Activated naive CD4-positive, alpha-beta T cell treated with anti-CD3 and anti-CD28 coated beads for 36 hours (primary cell): ENCODE measurements at regions not wholly inside any gene's neighbourhood (a gene's known extent, or its start where the extent isn't known, plus 50 kb on each side); places are given as distances from the start of the nearest gene placed in this dataset.
"Not testable (repeated sequence)": the region's sequence is repeated elsewhere in the genome, so short reads cannot be mapped to it uniquely, and the experiment has no call there.

Experiments used
- CTCF ChIA-PET: fragments of 350-600 bp; sonication (Branson Sonifier 250); formaldehyde crosslinking; loops from one replicate; lab custom pipeline; 2021; ENCODE audit warnings: antibody characterized with exemption; lab: Charles Lee
- DNase-seq: peaks from one replicate; pipeline ENCODE4 v3.0.0-alpha.2; 2020
- H3K27ac Mint-ChIP-seq: one replicate; pipeline ENCODE4 v1.8.0; 2021; ENCODE audit warnings: mild to moderate bottlenecking, mixed read lengths
- H3K27me3 Mint-ChIP-seq: one replicate; pipeline ENCODE4 v1.8.0; 2021; ENCODE audit warnings: low read depth, mixed read lengths
- H3K36me3 Mint-ChIP-seq: one replicate; pipeline ENCODE4 v1.8.0; 2021; ENCODE audit warnings: low read depth, mixed read lengths
- H3K4me1 Mint-ChIP-seq: one replicate; pipeline ENCODE4 v1.8.0; 2021; ENCODE audit warnings: low read depth, mixed read lengths
- H3K4me3 Mint-ChIP-seq: one replicate; pipeline ENCODE4 v1.8.0; 2021; ENCODE audit warnings: mild to moderate bottlenecking, moderate library complexity, mixed read lengths
- H3K9me3 Mint-ChIP-seq: one replicate; pipeline ENCODE4 v1.8.0; 2021; ENCODE audit warnings: mixed read lengths
- intact Hi-C: fragments of 100-400 bp; cut with micrococcal nuclease; formaldehyde crosslinking; loops from one replicate; pipeline ENCODE4 v1.15.1; 2023

DNA sequence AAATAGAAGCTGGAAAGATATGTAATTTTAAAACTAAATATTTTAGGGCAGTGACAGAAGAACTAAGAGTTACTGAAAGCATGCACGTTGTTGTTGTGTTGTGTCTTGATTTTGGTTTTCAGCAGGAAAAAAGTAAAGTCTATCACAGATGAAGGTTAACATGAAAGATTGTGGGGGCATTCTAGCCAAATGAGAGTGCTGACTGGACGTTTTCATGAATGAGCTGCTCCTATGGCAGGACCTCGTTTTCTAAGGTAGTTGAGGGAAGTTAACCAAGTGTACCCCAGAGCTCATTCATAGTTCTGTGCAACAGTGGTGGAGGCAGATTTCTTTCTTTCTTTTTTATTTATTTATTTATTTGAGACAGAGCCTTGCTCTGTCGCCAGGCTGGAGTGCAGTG is 194.6 kb upstream of the IRS2 start:
- intact Hi-C loops, result no loop called here
- Mint-ChIP-seq H3K27ac (no peak overlapping the region), H3K36me3 (no peaks in the 10 kb centered on the region), H3K27me3 (peaks cover 16% of the 10 kb centered on the region), H3K9me3 (no peaks in the 10 kb centered on the region), H3K4me1 (no peaks in the 10 kb centered on the region), H3K4me3 (no peak overlapping the region)
- CTCF ChIA-PET, result no interaction called here
- DNase-seq, result no peak

DNA sequence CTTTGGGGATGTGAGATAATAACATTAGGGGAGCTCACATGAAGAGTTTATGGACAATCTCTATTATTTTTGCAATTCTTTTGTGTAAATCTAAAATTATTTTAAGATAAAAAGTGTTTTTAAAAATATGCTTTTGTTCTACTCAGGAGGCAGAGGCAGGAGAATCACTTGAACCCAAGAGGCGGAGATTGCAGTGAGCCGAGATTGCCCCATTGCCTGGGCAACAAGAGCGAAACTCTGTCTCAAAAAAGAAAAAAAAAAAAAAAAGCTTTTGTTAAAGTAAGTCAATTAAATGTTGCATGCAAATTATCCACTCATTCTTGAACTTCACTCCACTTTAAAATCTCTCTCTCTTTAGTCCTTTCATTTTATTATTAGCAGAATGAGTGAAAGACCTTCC is 193.3 kb upstream of the IRS2 start:
- intact Hi-C loops, H3K36me3 Mint-ChIP-seq: not testable (repeated sequence)
- peaks cover 20% of the 10 kb centered on the region for H3K27me3 Mint-ChIP-seq

DNA sequence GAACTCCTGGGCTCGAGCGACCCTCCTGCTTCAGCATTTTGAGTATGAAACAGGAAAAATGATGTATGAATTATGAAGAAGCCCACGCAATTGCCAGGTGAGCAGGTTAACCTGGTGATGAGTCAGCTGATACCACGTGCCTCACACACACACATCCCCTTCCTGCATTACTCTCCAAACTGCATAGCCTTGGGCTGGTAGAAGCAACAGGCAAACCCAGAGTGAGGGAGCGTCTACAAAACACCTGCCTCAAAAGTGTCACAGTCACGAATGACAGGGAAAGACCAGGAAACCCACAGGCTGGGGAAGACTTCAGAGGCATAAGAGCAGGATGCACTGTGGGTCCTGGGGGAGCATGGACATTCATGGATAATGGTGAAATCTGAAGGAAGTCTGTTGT is 192.8 kb upstream of the IRS2 start:
- H3K4me3 Mint-ChIP-seq, result no peak overlapping the region
- CTCF ChIA-PET, result no interaction called here

More for the DNA sequence above, 193.3 kb upstream of the IRS2 start:
- H3K9me3 Mint-ChIP-seq, DNase-seq, CTCF ChIA-PET, H3K27ac Mint-ChIP-seq, H3K4me3 Mint-ChIP-seq, H3K4me1 Mint-ChIP-seq: not testable (repeated sequence)

DNA sequence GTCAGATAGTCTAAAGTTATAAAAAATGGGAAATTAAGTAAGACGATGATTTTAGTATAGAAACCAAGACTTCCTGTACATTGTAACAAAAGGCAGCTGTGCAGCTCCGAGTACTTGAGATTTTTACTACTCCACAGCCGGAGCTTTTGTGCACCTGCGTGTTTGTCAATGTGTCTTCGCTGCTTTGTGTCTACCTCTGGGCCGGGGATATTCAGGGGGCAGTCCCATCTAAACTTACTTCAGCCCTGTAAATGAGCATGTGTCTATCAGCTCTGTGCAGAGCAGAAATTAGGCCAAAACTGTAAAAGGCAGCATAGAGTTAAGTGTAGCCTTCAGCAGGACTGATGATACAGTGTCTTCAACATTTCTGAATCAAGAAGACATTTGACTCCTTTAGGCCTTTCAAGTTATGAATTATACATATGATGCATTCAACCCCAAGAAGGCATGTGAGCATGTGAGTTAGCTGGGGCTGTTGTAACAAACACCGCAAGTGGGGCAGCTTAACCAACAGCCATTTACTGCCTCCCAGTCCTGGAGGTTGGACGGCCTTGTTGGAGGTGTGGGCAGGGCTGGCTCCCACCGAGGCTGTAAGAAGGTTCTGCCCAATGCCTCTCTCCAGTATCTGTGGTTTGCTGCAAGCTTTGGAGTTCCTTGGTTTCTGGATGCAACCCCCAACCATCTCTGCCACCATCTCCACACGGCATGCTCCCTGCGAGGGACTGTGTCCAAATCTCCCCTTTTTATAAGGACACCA is 191.0 kb upstream of the IRS2 start:
- CTCF ChIA-PET, result no interaction called here
- no peaks in the 10 kb centered on the region for H3K4me1 Mint-ChIP-seq
- no peaks in the 10 kb centered on the region for H3K36me3 Mint-ChIP-seq
- no peak overlapping the region for H3K27ac Mint-ChIP-seq
- H3K4me3 Mint-ChIP-seq, result no peak overlapping the region
- peaks cover 19% of the 10 kb centered on the region for H3K27me3 Mint-ChIP-seq
- DNase-seq, result no peak
- H3K9me3 Mint-ChIP-seq, result no peaks in the 10 kb centered on the region
- intact Hi-C loops, result no loop called here

More for the DNA sequence above, 192.8 kb upstream of the IRS2 start:
- H3K36me3 Mint-ChIP-seq, result no peaks in the 10 kb centered on the region
- H3K27me3 Mint-ChIP-seq, result peaks cover 22% of the 10 kb centered on the region
- intact Hi-C loops, result no loop called here
- no peaks in the 10 kb centered on the region for H3K4me1 Mint-ChIP-seq
- no peak overlapping the region for H3K27ac Mint-ChIP-seq
- no peak for DNase-seq
- H3K9me3 Mint-ChIP-seq, result no peaks in the 10 kb centered on the region

DNA sequence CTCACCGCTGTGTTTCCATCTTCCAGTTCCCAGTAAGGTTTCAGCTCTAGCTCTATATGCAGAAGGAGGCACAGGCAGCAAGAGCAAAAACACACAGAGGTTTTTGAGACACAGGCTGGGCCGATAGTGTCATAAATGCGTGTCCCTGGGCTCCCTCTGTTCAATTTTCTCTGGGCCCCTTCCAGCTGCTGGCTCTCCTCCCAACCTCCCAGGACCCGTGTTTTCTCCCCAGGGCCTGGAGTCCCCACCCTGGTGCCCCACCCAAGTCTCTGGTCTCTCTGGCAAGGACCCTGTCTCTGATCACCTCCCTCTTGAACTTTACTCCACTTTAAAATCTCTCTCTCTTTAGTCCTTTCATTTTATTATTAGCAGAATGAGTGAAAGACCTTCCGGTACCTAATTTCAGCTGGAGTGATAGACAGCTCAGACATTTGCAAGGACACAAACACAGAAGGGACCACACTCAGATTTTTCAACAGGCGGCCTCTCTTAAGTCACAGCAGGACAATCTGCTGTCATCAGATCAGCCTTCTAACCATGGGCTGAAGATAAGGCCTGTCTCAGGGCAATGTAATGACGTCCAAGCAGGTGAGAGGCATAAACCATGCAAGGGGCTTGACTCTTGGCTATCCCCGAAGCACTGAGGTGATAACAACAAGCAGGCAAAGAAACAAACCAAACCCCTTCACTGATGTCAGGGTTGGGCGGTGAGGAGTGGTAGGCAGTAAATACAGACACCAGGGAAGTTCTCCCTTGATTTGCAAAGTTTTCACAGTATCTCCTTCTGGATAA is 190.0 kb upstream of the IRS2 start:
- CTCF ChIA-PET, result no interaction called here
- DNase-seq, result no peak
- Mint-ChIP-seq H3K36me3 (no peaks in the 10 kb centered on the region), H3K4me1 (no peaks in the 10 kb centered on the region), H3K27ac (no peak overlapping the region), H3K4me3 (no peak overlapping the region), H3K9me3 (no peaks in the 10 kb centered on the region), H3K27me3 (peaks cover 19% of the 10 kb centered on the region)
- intact Hi-C loops, result no loop called here

DNA sequence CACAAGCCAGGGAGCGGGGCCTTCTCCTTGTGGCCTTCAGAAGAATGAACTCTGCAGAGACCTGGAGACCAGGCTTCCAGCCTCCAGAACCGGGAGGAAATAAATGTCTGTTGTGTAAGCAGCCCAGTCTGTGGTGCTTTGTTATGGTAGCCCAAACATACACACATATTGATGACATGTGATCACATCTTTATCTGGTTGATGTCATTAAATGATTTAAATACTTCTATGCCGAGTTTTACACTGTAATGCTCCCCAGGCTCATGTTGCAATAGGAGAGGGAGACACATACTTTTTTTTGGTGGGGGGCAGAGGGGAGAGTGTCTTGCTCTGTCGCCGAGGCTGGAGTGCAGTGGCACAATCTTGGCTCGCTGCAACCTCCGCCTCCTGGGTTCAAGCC is 188.0 kb upstream of the IRS2 start:
- H3K4me1 Mint-ChIP-seq, result no peaks in the 10 kb centered on the region
- no peak overlapping the region for H3K4me3 Mint-ChIP-seq
- intact Hi-C loops, result no loop called here

DNA sequence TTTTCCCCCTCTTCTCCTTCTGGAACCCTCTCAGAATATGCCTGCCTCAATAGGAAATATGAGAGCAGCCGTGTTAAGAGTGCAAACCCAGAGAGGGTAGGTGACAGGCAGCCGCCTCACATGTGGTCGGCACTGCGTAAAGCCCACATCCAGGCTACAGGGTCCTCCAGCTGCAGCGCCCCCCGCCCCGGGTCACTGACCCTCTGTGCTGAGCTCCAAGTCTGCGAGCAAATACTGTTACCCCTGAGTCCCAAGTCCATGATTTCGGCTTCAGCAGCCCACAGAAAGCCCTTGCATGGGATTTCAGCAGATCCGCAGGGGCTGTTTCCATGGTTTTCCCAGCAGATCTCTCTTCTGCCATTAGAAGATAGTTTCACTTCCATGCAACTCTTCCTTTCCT is 186.9 kb upstream of the IRS2 start:
- no peak overlapping the region for H3K27ac Mint-ChIP-seq

More for the DNA sequence above, 188.0 kb upstream of the IRS2 start:
- DNase-seq, result no peak
- CTCF ChIA-PET, result no interaction called here
- no peak overlapping the region for H3K27ac Mint-ChIP-seq
- H3K27me3 Mint-ChIP-seq, result peaks cover 17% of the 10 kb centered on the region
- H3K36me3 Mint-ChIP-seq, result no peaks in the 10 kb centered on the region
- H3K9me3 Mint-ChIP-seq, result peaks cover 11% of the 10 kb centered on the region

DNA sequence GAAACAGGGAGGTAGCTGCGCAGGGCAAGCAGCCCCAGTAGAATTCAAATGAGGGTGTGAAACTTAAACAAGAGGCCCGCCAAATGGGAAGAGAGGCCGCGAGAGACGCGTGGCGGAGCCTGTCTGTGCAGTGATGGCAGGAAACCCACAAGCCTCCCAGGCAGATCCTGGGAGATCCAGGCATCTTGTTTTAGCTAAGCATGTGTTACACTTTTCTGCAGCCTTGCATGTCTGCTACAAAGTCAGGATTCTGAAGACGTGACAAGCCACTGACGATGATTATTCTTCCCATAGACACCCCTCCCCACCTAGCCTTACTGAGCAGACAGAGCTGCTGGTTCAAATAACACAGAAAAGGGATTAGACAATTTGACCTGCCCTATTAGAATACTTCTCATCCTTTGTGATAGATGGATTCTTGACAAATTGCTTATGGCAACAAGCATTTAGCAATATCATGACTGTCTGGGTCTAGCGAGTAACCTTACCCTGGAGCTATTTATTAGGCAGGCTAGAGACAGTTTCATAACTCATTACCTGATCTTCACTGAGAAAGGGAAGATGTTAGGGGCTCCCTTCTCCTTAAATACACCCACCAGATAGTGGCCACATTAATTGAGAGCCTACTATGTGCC is 185.2 kb upstream of the IRS2 start:
- DNase-seq, result no peak
- no peaks in the 10 kb centered on the region for H3K4me1 Mint-ChIP-seq
- H3K4me3 Mint-ChIP-seq, result no peak overlapping the region
- peaks cover 14% of the 10 kb centered on the region for H3K9me3 Mint-ChIP-seq
- H3K36me3 Mint-ChIP-seq, result no peaks in the 10 kb centered on the region
- CTCF ChIA-PET, result no interaction called here
- H3K27me3 Mint-ChIP-seq, result peaks cover 10% of the 10 kb centered on the region
- intact Hi-C loops, result no loop called here
- H3K27ac Mint-ChIP-seq, result no peak overlapping the region

More for the DNA sequence above, 186.9 kb upstream of the IRS2 start:
- Mint-ChIP-seq H3K4me3 (no peak overlapping the region), H3K4me1 (no peaks in the 10 kb centered on the region), H3K27me3 (peaks cover 14% of the 10 kb centered on the region), H3K36me3 (no peaks in the 10 kb centered on the region), H3K9me3 (peaks cover 14% of the 10 kb centered on the region)
- no peak for DNase-seq
- intact Hi-C loops, result no loop called here
- CTCF ChIA-PET, result no interaction called here

DNA sequence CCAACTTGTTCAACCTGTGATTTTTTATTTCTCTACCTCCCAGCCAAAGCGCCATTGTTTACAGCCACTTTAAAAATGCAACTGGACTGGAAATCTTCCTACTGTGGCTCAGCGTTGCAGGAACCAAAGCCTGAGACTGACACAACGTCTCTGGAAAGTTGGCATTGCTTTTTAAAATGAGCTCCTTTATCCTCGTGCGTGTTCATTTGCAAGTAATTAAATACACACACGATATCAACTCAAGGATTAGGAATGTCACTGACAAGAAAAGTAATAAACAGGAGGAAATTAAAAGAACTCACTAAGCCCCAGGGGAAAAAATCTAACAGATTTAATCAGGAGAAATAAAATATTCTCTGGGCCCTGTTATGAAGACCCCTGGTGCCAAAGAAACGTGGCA is 184.6 kb upstream of the IRS2 start:
- no peak overlapping the region for H3K27ac Mint-ChIP-seq
- CTCF ChIA-PET, result no interaction called here
- intact Hi-C loops, result no loop called here
- peaks cover 9% of the 10 kb centered on the region for H3K27me3 Mint-ChIP-seq
- no peaks in the 10 kb centered on the region for H3K36me3 Mint-ChIP-seq
- H3K4me1 Mint-ChIP-seq, result no peaks in the 10 kb centered on the region
- DNase-seq, result no peak
- H3K4me3 Mint-ChIP-seq, result no peak overlapping the region
- peaks cover 14% of the 10 kb centered on the region for H3K9me3 Mint-ChIP-seq

DNA sequence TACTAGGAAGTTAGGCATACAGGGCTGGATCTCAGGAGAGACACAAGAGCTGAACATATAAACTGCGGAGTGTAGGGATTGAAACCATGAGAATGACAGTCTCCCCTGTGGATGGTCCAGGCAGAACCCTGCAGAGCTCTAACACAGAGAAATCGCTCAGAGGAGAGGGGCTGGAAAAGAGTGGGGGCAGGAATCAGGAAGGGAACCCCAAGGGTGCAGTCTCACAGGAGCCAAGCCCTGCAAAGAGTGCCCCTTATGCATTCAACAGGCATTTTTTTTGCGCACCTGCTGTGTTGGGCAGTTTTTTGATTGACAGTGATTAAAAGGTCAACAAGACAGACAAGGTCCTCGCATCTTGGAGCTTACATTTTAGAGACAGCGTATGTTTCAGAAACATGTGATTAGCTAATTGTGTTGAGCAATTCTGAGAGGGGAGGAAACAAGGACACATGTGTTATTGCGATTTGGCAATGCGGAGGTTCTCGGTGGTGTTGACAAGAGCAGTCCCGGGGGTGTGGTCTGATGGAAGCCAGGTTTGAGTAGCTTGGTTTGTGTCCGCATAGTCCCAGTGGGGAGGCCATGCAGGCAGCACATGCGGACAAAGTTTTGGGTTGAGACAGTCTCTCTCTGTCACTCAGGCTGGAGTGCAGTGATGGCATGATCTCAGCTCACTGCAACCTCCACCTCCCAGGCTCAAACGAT is 182.6 kb upstream of the IRS2 start:
- intact Hi-C loops, result no loop called here
- CTCF ChIA-PET, result no interaction called here
- no peaks in the 10 kb centered on the region for H3K36me3 Mint-ChIP-seq
- no peaks in the 10 kb centered on the region for H3K4me1 Mint-ChIP-seq
- H3K27me3 Mint-ChIP-seq, result peaks cover 10% of the 10 kb centered on the region
- no peak overlapping the region for H3K27ac Mint-ChIP-seq
- DNase-seq, result no peak
- H3K4me3 Mint-ChIP-seq, result no peak overlapping the region
- peaks cover 14% of the 10 kb centered on the region for H3K9me3 Mint-ChIP-seq

DNA sequence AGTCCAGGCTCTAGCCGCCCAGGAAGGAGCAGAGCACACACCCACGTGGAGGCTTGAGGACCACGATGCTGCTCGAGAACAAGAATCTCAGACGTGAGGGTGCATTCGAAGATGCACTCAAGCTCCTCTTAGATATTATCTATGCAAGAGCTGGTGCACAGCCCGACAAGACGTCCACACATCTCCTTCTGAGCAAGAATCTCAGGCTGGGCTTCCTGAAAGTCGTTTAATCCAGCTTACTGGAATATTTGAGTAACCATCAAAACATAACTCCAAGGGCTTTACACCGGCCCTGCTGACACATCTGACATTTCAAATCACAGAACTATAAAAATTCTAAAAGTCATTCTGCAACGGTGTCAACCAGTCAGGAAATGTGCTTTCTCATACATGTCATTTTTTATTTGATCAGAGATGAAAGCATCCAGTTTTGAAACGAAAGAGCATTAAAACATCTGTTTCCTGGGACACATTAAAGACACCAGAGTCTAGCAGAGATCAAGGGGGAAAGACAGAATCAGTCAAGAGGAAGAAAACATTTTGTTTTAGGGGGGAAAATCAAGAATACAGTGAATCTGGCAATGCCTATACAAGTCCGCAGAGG is 177.7 kb upstream of the IRS2 start:
- DNase-seq, result no peak
- H3K4me3 Mint-ChIP-seq, result no peak overlapping the region
- intact Hi-C loops, result no loop called here
- CTCF ChIA-PET, result no interaction called here
- H3K9me3 Mint-ChIP-seq, result peaks cover under 1% of the 10 kb centered on the region
- no peaks in the 10 kb centered on the region for H3K36me3 Mint-ChIP-seq
- H3K27ac Mint-ChIP-seq, result no peak overlapping the region
- H3K27me3 Mint-ChIP-seq, result peaks cover 24% of the 10 kb centered on the region
- H3K4me1 Mint-ChIP-seq, result no peaks in the 10 kb centered on the region

DNA sequence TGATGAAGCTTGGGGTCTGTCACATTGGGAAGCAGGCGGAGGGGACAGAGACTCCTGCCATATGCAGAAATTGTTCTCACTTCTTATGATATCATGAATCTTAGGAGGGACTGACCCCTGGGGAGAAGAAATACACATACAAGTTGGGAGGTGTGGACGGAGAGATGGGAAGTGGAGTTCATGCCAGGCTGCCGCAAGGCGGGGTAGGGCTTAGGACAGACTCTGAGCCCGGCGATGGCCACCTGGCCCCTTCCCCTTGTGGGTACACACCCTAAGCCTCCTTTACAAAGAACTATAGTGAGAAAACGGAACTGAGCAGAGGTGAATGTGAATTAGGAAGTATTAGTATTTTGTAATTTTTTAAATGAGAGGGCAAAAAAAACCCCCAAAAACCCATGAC is 177.0 kb upstream of the IRS2 start:
- Mint-ChIP-seq H3K27me3 (peaks cover 24% of the 10 kb centered on the region), H3K36me3 (no peaks in the 10 kb centered on the region), H3K4me1 (no peaks in the 10 kb centered on the region), H3K4me3 (no peak overlapping the region), H3K9me3 (no peaks in the 10 kb centered on the region), H3K27ac (no peak overlapping the region)
- no peak for DNase-seq
- intact Hi-C loops, result no loop called here
- CTCF ChIA-PET, result no interaction called here
